AG09319 (cell line): ENCODE measurements at regions not wholly inside any gene's neighbourhood (a gene's known extent, or its start where the extent isn't known, plus 50 kb on each side); places are given as distances from the start of the nearest gene placed in this dataset.

ENCODE experiments used
- DNase-seq: peaks from one replicate; pipeline ENCODE4 v3.0.0-alpha.2; 2010; ENCODE audit warnings: low read depth; ENCODE audit errors: extremely low read depth
- TF ChIP-seq, protein P1 (sequence below): IDR thresholded peaks from 2 replicates; pipeline ENCODE4 v1.5.1; 2011; ENCODE audit warnings: low read depth, mild to moderate bottlenecking, inconsistent platforms, low read length, moderate library complexity

DNA sequence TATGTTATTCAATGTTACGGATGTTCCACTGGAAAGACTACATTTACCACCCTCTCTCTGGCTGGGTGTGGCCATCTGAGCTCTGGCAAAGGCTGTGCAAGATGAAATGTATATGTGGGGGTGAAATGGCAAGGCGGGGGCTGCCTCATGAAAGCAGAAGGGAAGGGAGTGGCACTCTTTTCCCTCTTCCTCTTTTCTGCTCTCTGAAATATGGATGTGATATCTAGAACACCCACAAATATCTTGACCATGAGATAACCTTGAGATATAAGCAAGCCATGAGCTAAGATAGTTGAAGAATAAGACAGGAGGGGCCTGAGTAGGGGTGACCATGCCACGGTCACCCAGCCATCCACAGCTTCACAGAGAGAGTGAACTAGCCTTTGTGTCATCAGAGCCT, 367.8 kb upstream of the ID2 start:
- DNase-seq: no peak
- TF ChIP-seq, protein P1, sequence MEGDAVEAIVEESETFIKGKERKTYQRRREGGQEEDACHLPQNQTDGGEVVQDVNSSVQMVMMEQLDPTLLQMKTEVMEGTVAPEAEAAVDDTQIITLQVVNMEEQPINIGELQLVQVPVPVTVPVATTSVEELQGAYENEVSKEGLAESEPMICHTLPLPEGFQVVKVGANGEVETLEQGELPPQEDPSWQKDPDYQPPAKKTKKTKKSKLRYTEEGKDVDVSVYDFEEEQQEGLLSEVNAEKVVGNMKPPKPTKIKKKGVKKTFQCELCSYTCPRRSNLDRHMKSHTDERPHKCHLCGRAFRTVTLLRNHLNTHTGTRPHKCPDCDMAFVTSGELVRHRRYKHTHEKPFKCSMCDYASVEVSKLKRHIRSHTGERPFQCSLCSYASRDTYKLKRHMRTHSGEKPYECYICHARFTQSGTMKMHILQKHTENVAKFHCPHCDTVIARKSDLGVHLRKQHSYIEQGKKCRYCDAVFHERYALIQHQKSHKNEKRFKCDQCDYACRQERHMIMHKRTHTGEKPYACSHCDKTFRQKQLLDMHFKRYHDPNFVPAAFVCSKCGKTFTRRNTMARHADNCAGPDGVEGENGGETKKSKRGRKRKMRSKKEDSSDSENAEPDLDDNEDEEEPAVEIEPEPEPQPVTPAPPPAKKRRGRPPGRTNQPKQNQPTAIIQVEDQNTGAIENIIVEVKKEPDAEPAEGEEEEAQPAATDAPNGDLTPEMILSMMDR: no peak

DNA sequence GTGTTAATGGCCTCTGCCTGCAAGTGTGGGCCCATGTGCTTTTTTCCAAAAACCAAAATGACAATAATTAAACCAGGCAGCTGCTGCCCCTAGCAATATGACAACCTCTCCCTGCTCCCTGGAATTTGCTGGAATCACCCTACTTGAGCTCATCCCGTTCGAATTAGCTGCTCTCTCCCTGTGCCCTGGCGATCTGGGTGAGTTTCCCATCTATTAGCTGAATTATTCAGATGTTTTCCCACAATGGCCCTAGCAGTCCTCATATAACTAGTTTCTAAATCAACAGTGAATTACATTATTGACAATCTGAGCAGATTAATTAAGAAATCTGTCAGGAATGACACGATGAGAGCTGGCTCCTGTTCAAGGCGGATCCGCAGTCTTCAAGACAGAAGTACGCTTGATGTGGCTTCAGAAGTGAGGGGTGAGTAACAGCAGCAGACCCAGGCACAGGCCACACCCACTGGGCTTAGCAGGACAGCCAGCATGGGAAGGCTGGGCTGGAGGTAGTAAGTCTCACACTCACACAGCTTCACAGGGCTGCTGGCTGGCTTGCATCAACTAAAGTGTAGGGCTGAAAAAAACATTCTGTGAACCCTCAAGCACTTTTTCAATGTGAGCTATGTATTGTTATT, 366.2 kb upstream of the ID2 start:
- TF ChIP-seq, protein P1: no peak
- no peak for DNase-seq

DNA sequence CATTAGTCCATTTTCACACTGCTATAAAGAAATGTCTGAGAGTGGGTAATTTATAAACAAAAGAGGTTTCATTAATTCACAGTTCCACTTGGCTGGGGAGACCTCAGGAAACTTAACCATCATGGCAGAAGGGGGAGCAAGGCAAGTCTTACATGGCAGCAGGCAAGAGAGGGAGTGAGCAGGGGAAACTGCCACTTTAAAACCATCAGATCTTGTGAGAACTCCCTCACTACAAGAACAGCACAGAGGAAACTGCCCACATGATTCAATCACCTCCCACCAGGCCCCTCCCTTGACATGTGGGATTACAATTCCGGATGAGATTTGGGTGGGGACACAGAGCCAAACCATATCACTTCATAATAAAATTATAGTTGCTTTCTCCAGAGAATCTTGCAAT, 365.5 kb upstream of the ID2 start:
- DNase-seq: no peak
- TF ChIP-seq, protein P1: no peak

DNA sequence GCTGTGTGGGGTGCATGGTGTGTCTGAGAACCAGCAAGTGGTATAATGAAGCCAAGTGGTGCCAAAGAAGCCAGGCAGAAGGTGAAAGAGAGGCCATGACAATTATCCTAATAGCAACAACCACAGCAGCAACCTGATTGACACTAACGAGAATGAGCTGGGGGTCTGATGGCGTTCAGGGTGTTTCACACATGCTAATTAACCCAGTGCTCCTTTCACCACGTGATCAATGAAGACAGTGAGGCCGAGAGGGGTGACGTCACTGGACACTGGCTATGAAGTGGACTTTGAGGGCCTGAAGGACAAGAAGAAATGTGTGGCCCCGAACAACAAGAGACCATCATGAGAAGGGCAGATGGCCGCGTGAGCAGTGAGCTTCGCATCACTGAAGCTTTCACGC, 364.4 kb upstream of the ID2 start:
- TF ChIP-seq, protein P1: no peak
- no peak for DNase-seq

DNA sequence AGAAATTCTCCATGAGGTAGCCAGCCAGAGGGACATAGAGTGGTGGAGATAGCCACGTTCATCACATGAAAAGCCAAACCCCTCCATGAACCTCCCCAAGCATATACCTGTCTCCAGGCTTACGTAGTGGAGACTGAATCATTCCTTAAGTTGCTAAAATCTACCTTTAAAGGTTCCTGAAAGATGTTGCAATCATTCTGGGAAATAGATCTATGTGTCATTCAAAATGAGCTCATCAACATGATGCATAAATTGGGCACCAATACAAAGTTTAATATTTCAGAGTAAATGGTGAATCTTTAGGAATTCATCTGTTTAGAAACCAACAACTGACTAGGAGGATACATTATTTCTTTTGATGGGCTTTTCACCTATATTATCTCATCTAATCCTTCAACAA, 362.6 kb upstream of the ID2 start:
- TF ChIP-seq, protein P1: no peak
- DNase-seq: no peak

DNA sequence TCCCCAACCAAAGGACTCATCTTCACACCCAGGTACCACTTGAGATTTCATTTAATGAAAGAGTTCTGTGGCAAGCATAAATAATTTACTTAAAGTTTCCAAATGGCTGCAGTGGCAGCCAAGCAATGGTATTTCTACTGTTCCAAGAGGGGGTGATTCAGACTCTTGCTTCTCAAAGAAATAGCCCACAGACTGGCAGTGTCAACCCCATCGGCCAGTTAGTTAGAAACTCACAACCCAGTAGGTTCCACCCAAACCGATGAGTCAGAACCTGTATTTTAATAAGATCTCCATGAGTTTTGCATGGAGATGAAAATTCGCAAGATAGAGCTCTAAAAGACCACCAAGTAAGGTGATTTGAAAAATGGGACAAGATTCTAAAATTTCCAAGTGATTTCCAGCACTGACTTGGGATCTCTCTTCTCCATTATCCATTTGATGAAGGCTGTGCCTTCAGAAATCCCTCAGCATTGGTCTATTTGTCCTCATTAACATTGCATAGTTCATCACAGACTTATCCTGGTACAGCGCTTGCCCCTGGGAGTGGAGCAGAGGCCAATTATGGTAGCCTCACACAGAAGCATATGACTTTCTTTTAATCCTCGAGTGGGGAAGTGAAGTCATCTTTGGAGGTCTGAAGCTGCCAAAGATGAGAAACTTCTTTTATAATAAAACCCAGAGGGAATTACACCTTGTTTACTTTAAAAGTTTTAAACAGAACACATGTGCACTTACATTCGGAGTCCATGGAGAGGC, 361.4 kb upstream of the ID2 start:
- DNase-seq: no peak
- TF ChIP-seq, protein P1: no peak

DNA sequence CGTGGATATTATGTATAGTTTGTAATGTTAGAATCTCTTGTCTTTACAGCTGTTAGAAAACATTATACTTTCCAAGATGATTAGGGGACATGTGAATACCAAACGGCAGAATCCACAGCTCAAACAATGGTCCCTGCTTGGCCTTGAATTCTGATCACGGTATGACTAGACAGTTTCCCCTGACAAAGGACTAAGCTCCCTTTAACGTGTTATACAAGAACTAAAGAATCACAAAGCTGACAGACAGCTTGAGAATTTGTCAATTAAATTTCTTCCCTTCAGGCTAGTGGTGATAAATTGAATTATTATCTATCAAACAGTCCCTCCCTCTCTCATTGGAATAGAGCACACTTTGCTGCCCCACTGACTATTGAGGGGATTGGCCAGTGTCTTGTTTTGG, 359.2 kb upstream of the ID2 start:
- TF ChIP-seq, protein P1: no peak
- no peak for DNase-seq
